Fibroblast of skin of right quadriceps (primary cell): ENCODE measurements at regions not wholly inside any gene's neighbourhood (a gene's known extent, or its start where the extent isn't known, plus 50 kb on each side); places are given as distances from the start of the nearest gene placed in this dataset.
"Not testable (repeated sequence)": the region's sequence is repeated elsewhere in the genome, so short reads cannot be mapped to it uniquely, and the experiment has no call there.

ENCODE experiments used
- DNase-seq: peaks from one replicate; pipeline ENCODE4 v3.0.0-alpha.2; 2013

DNA sequence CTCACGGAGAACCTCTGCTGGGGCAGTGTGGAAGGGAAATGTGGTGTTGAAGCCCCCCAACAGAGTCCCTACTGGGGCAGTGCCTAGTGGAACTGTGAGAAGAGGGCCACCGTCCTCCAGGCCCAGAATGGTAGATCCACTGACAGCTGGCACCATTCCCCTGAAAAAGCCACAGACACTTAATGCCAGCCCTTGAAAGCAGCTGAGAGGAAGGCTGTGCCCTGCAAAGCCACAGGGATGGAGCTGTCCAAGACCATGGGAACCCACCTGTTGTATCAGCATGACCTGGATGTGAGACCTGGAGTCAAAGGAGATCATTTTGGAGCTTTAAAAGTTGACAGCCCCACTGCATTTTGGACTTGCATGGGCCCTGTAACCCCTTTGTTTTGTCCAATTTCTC lies 363.5 kb upstream of the PRICKLE1 start:
- no peak for DNase-seq

GRCh38 chr12:42946871-42947381 lies 357.4 kb upstream of the PRICKLE1 start:
- DNase-seq = no peak

DNA sequence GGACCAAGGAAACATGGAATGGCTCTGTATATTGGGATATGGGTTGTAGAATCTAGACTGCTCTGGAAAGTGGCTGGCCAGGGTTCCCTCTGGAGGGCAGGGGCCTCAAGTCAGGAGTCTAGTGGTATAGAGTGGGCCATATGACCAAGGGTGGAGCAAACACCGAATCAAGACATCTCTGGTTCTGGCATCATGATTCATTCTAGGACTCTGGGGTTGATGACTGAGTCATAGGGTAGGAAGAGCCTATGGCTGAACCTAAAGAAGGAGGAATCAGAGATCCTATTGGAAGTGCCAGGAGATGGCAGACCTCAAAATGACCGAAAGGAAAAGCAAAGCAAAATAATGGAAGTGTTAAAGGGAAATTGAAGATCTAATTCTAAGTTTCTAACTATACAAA lies 356.4 kb upstream of the PRICKLE1 start:
- DNase-seq = no peak

DNA sequence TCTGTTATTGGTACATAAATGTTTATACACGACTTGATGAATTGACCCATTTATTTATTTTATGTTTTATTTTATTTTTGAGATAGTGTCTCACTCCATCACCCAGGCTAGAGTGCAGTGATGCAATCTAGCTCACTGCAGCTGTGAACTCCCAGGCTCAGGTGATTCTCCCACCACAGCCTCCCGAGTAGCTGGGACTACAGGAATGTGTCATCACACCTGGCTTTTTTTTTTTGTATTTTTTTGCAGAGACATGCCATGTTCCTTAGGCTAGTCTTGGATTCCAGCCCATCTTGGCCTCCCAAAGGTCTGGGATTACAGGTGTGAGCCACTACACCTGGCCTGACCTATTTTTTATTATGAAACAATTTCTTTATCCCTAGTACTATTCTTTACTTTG lies 355.0 kb upstream of the PRICKLE1 start:
- no peak for DNase-seq

DNA sequence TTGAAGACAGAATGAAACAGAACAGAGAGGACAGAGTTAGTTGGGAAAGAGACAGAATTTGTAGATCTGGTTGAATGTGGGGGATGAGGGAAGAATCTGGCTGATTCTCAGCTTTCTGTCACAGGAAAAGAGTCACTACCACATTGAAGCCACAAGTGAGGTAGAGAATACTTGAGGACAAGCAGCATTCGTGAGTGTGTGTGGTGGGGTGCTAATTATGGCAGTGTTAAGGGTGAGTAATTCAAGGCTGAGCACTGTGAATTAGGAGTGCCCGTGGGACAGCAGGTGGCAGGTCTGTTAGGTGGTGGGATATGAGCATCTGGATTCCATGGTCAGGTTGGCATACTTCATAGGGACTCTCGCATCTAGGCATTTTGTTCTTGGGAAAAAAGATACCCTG lies 347.4 kb upstream of the PRICKLE1 start:
- no peak for DNase-seq

DNA sequence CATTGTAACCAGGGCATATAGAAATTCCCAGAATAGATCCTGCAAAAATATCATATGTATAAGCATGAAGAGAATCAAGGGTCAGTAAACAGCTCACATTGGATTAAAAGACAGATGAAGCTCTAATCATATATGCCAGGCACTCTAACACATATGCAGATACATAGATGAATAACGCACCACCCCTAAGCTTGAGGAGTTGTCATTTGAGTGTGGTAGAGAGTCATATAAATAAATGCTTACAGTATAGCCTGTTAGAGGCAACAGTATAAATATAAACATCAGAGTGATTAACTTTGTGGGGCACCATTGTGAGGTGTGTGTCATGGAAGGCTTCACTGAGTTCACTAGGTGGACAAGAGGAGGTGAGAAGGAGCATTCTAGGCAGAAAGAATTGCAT lies 346.7 kb upstream of the PRICKLE1 start:
- no peak for DNase-seq

GRCh38 chr12:42935756-42936155 lies 346.2 kb upstream of the PRICKLE1 start:
- DNase-seq = peak; percentile 16

- DNase-seq = no peak
These were observed 345.5 kb upstream of the PRICKLE1 start for GRCh38 chr12:42935090-42935489.

DNA sequence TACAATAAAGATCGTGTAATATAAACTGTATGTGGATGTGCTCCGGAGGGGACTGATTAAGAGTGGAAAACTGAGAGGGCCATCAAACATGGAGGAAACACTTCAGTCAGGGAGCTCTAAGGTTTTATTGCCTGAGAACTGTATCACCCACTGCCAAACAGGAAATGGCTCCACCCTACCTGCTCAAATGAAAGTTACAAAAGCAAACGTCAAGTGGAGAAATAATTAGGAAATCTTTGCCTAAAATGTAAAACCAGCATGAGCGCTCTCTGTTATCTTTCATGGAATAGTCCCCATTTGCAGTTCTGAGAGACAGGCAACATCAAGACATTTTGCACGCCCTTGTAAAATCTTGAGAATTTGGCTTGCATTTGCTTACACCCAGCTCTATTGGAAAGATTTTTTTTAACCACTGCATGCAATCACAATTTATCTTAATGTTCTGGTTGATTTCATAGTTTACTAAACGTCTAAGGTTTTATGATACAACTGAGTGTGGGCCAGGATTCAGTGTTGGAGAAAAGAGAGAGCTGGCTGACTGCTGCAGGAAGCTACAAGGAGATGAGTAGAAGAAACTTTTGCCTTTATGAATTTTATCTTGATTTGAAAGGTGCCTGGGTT lies 344.0 kb upstream of the PRICKLE1 start:
- no peak for DNase-seq

DNA sequence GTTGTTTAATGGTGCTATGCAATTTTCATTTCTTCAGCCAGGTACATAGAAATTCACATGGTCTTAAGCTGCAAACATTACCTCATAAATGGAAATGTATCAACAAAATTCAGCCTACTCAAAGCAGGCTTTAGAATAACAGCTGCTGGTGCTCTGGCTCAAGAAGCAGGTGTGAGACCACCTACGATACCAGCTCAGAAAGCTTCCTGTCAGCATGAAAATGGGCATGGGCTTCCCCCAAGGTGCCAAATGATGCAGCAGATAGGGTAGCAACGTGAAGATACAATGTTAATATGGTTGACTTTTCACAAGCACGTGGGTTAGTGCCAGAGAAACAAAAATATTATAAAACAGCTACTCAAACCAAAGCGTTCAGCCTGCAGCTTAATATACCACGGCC lies 343.4 kb upstream of the PRICKLE1 start:
- DNase-seq = no peak

DNA sequence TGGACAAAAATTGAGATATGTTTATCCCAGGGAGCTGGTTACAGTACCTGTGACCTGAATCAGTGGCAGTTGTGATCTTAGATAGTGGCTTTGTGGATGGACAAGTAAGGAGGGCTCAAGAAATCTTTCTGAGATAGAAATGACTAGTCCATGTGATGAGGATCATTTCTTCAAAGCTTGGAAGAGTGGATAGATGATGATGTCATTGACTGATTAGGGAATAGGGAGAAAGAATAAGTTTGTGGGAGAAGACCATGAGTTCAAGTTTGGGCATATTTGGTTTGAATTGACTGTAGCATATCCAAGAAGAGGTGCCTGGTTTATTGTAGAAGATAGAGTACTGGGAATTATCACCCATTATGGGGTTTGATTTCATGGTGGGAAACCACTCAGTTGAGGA lies 336.7 kb upstream of the PRICKLE1 start:
- no peak for DNase-seq

DNA sequence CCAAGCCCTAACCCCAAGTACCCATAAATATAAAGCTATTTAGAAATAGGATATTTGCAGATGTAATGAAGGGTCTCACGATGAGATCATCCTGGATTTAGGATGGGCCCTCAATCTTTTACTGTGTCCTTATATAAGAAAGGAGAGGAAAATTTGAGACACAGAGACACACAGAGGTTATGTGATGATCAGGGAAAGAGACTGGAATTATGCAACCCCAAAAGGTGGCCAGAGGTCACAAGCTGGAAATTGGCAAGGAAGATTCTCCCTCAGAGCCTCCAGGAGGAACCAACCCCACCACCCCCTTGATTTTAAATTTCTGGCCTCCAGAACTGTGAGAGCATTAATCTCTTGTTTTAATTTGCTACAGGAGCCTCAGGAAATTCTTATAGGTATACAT lies 334.9 kb upstream of the PRICKLE1 start:
- no peak for DNase-seq

- DNase-seq = no peak
These were observed 334.0 kb upstream of the PRICKLE1 start for GRCh38 chr12:42923583-42923982.

DNA sequence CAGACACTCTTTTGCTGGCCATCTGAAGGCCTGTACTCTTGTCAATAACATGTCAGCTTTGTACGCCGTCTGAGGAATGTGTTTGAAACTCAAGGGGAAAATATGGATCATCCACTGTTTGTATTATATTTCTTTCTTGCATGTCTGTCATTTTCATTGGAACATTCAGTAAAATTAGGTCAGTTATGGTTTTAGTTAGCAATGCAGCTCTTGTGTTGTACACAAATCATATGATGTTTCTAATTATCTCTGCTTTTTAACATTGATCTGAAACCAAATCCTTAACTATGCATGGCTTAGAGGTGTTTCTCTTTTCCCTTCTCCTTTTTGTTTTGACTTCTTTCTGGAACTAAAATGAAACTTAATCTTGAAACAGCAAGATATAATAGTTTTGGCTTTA lies 333.6 kb upstream of the PRICKLE1 start:
- DNase-seq = no peak

GRCh38 chr12:42922505-42922850 lies 332.9 kb upstream of the PRICKLE1 start:
- DNase-seq = no peak

DNA sequence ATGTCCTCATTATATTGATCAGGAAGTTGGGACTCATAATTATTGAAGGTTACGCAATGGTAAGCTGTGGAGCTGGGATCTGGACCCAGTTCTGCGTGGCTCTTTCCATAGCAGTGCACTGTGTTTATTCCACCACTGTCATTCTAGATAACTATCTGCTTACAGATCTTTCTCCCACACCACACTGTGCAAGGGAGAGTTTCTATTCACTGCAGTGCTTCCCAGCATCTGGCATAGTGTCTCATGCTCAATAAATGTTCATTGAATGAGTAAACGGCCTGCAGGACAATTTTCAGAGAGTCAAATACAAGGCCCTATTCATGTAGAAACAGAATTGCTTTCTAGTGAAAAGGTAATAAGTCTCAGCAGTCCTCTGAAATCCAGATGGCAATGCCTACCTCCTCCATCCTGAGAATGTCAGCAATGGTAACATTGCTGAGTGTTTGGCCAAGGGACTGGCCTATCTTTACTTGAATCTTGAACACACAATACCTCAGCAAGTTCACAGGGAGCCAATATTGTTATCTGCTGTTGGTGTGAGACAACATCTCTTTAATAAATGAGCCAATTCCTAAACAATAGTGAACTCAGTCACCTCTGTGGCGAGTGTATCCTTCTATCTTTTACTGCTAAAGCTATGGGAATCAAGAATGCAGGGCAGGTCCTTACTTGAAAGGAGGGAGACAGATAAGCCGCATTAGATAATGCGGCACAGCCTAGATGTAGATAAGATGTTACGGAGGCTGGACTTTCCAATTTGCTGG lies 332.4 kb upstream of the PRICKLE1 start:
- DNase-seq = no peak

DNA sequence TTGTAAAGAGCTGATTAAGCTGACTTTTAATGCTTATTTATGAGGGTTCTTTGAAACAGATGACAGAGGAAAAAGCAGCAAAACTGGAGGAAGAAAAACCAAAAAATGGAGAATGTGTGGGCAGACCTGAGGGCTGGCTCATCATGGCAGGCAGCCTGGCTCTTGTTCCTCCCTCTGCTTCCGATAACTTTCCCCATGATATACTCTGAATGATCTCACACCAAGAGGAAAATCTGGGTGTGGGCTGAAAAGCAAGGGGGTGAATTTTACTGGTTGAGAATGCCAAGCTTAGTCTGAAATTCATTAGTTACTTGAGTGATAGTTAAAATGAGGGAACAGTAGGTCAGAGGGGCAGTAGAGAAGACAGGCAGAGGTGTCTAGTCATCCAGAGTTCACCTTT lies 330.1 kb upstream of the PRICKLE1 start:
- DNase-seq = no peak

DNA sequence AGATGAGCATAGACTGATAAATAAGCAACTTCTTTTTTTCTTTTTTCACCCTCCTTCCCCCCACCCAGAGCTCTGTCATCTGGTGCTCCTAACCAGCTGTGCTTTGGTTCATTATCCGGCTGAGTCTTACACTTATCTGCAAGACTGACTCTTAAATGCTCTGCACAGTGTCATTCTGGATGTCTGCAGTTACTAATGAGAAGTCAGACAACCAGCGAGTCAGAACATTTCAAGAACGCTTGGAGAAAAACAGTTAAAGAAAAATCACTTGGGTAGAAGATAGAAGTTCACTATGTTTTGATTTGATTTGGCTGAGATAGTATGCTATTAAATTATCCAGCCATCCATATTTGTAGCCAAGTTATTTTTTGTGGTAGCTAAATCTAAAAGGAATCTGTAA lies 328.9 kb upstream of the PRICKLE1 start:
- no peak for DNase-seq

GRCh38 chr12:42916143-42916542 lies 326.6 kb upstream of the PRICKLE1 start:
- no peak for DNase-seq

- no peak for DNase-seq
These were observed 325.9 kb upstream of the PRICKLE1 start for GRCh38 chr12:42915426-42915825.

- no peak for DNase-seq
These were observed 322.8 kb upstream of the PRICKLE1 start for GRCh38 chr12:42912367-42912766.

DNA sequence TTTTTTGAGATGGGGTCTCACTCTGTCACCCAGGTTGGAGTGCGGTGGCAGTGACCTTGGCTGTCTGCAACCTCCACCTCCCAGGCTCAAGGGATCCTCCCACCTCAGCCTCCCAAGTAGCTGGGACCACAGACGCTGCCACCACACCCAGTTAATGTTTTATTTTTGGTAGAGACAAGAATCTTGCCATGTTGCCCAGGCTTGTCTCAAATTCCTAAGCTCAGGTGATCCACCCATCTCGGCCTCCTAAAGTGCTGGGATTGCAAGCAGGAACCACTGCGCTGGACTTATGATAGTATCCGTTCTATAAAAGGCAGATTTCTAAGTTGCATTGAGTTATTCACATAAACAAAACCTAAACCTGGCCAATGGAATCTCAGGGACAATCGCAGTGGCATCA lies 321.1 kb upstream of the PRICKLE1 start:
- DNase-seq = no peak

GRCh38 chr12:42908712-42909111 lies 319.2 kb upstream of the PRICKLE1 start:
- DNase-seq = no peak

DNA sequence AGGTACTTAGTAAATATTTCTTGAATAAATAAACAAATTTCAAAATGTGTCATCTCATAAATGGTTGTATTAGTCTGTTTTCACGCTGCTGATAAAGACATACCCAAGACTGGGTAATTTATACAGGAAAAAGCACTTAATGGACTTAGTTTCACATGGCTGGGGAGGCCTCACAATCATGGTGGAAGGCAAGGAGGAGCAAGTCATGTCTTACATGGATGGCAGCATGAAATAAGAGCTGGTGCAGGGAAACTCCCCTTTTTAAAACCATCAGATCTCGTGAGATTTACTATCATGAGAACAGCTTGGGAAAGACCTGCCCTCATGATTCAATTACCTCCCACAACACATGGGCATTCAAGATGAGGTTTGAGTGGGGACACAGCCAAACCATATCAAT lies 317.3 kb upstream of the PRICKLE1 start:
- DNase-seq = not testable (repeated sequence)

GRCh38 chr12:42905419-42905705 lies 315.8 kb upstream of the PRICKLE1 start:
- no peak for DNase-seq
